Suppressor macrophage treated with lipopolysaccharide for 1 hour (primary cell): ENCODE measurements at regions not wholly inside any gene's neighbourhood (a gene's known extent, or its start where the extent isn't known, plus 50 kb on each side); places are given as distances from the start of the nearest gene placed in this dataset.
A peak's percentile ranks its signal among the peaks of the same experiment; 100 is the strongest.
"Not testable (repeated sequence)": the region's sequence is repeated elsewhere in the genome, so short reads cannot be mapped to it uniquely, and the experiment has no call there.

Experiments used
- DNase-seq, 3 donors: peaks; one replicate each; pipeline ENCODE4 v3.0.0-alpha.2; 2020 to 2022

- peak; percentile 25 to 71 (median 56) for DNase-seq
Observed at GRCh38 chr9:135343837-135344522, 135.6 kb upstream of the PPP1R26 start.

- DNase-seq = no peak
Observed at GRCh38 chr9:135344523-135344901, 135.1 kb upstream of the PPP1R26 start.

- DNase-seq = no peak
Observed at GRCh38 chr9:135344915-135345500, 134.6 kb upstream of the PPP1R26 start.

- no peak for DNase-seq
Observed at GRCh38 chr9:135345775-135346433, 133.7 kb upstream of the PPP1R26 start.

- no peak for DNase-seq
Observed at GRCh38 chr9:135346438-135347050, 133.0 kb upstream of the PPP1R26 start.

GRCh38 chr9:135347461-135347860 is 132.1 kb upstream of the PPP1R26 start:
- DNase-seq = no peak

GRCh38 chr9:135348076-135348787 is 131.3 kb upstream of the PPP1R26 start:
- no peak for DNase-seq

GRCh38 chr9:135348788-135349150 is 130.8 kb upstream of the PPP1R26 start:
- DNase-seq = no peak

GRCh38 chr9:135349212-135350002 is 130.2 kb upstream of the PPP1R26 start:
- no peak for DNase-seq

GRCh38 chr9:135350003-135350315 is 129.6 kb upstream of the PPP1R26 start:
- DNase-seq = no peak

GRCh38 chr9:135353935-135354334 is 125.6 kb upstream of the PPP1R26 start:
- DNase-seq = no peak

GRCh38 chr9:135355521-135356011 is 124.0 kb upstream of the PPP1R26 start:
- no peak for DNase-seq

- no peak for DNase-seq
Observed at GRCh38 chr9:135356021-135356420, 123.6 kb upstream of the PPP1R26 start.

GRCh38 chr9:135356796-135357195 is 122.8 kb upstream of the PPP1R26 start:
- DNase-seq = no peak

GRCh38 chr9:135357863-135358551 is 121.6 kb upstream of the PPP1R26 start:
- DNase-seq = no peak

- no peak for DNase-seq
Observed at GRCh38 chr9:135358552-135358940, 121.0 kb upstream of the PPP1R26 start.

- no peak for DNase-seq
Observed at GRCh38 chr9:135359764-135360163, 119.8 kb upstream of the PPP1R26 start.

GRCh38 chr9:135360617-135361016 is 119.0 kb upstream of the PPP1R26 start:
- no peak for DNase-seq

GRCh38 chr9:135361668-135362067 is 117.9 kb upstream of the PPP1R26 start:
- not testable (repeated sequence) for DNase-seq

- no peak for DNase-seq
Observed at GRCh38 chr9:135363596-135363995, 116.0 kb upstream of the PPP1R26 start.

- no peak for DNase-seq
Observed at GRCh38 chr9:135365013-135365768, 114.4 kb upstream of the PPP1R26 start.
